Choroid plexus epithelial cell (primary cell): ENCODE measurements at regions not wholly inside any gene's neighbourhood (a gene's known extent, or its start where the extent isn't known, plus 50 kb on each side); places are given as distances from the start of the nearest gene placed in this dataset.

Experiments
- DNase-seq: peaks from one replicate; pipeline ENCODE4 v3.0.0-alpha.2; 2010; ENCODE audit warnings: low read depth
- H3K4me3 ChIP-seq: 2 replicates; pipeline ENCODE4 v1.5.1; 2011; ENCODE audit warnings: low read depth, mild to moderate bottlenecking, control low read depth, low read length, moderate library complexity
- CTCF ChIP-seq: conservative IDR thresholded peaks from 2 replicates; pipeline ENCODE4 v1.5.1; 2011; ENCODE audit warnings: low read depth, mild to moderate bottlenecking, control low read depth, inconsistent platforms, low read length, moderate library complexity

- DNase-seq, result no peak
- no peak overlapping the region for H3K4me3 ChIP-seq
- no peak for TF ChIP-seq CTCF
Measured at GRCh38 chr2:8335801-8336200, 346.1 kb upstream of the ID2 start.

- no peak overlapping the region for H3K4me3 ChIP-seq
- DNase-seq, result no peak
- TF ChIP-seq CTCF, result no peak
Measured at GRCh38 chr2:8337321-8337720, 344.5 kb upstream of the ID2 start.

DNA sequence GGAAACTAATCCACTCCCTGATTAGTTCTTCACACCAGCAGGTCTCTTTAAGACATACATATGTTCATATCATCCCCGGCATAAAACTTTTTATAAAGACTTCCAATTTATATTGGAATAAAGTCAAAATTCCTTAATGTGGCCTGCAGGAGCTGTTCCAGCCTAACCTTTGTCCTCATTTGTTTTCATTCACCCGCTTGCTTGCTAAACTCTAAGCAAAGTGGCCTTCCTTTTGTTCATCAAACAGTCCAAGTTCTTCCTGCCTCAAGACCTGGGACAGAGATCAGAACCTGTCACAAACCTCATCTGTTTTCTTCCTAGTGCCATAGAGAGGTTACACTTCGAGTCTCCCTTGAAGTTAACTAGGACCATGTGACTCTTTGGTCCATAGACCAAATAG is 339.4 kb upstream of the ID2 start:
- H3K4me3 ChIP-seq, result no peak overlapping the region
- no peak for DNase-seq
- TF ChIP-seq CTCF, result no peak

DNA sequence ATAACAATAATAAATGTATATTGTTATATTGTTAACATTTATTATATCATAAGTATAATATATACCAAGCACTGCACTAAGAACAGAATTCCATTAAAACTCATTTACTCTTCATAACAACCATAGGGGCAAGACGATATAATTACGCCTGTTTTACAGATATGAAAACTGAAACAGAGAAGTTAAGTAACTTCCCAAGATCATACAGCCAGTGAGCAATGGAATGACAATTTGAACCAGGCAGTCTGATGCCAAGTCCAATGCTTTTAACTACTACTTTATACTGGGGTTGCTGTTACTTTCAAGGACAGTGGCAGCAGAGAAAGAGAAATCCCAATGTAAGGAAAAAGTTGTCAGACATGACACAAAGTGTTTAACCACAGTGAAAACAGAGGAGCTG is 338.8 kb upstream of the ID2 start:
- no peak for TF ChIP-seq CTCF
- H3K4me3 ChIP-seq, result no peak overlapping the region
- no peak for DNase-seq

DNA sequence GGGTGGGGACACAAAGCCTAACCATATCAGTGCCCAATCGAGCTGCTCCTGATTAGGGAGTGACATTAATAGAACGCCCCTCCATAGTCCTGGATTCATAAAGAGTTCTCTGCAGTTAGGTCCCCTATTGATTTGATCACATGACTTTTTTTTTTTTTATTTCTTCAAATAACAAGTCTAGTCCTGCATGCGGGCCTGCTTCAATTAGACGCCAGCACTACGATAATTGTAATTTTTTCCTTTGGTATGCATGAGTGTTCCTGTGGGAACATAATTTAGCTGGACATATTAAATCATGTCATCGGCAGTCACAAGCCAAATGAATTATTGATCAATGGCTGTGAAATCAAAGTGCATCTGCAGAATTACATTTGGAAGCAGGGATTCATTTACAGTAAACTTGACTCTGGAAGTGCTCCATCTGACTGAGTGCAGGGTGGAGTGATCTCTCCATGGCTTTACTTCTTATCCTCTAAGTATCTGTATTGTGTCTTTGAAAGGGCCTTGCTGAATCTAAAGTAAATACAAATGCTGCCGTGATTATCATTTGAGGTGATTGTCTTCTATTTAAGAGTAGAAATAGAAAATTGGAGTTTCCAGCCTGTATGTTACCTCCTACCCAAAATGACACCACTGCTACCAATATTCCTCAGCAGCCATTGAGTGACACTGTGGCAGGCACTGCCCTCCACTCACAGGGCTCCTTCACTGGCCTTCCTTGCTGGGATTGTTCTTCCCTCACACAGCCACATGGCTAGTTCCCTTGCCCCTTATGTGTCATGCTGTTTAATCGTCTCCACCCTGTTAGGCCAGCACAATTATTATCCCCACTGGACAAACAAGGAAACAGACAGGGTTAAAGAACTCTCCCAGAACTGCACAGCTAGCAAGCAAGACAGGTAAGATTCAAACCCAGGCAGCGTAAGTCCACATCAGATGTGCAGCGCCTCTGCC is 337.4 kb upstream of the ID2 start:
- no peak for DNase-seq
- TF ChIP-seq CTCF, result no peak
- no peak overlapping the region for H3K4me3 ChIP-seq

DNA sequence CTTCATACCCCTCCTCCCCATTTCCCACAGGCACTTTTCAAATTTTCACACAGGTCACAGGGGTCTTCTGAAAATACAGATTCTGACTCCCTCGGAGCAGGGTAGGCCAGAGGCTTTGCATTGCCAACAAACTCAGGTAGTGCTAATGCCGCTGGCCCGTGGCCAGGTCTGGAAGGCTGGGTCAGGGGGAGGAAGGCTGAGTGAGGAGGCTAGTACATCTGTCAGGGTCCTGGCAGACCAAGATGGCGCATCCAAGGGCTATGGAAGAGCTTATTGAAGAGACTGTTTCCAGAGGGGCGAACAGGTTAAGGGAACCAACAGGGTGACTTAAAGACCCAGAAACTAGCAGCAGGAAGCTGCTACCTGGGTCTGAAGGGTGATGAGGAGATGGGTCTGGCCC is 336.7 kb upstream of the ID2 start:
- H3K4me3 ChIP-seq, result no peak overlapping the region
- no peak for DNase-seq
- no peak for TF ChIP-seq CTCF

DNA sequence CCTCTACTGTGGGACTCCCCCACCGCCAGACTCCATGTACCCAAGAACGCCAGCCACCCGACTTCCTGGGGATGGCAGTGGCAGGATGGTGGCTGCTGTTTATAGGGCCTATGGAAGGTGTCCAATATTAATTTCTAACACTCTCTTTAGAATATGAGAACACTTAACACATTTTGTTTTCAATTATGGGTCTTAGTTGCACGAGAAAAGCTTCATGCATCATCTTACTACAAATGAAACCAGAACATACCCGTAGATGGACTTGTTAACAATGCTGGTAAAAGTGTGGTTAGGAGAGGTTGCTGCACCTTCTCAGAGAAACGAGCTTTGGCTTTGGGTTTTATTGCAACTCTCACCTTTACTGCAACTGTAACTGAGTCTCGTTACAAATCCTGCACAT is 335.6 kb upstream of the ID2 start:
- no peak for DNase-seq
- TF ChIP-seq CTCF, result no peak
- no peak overlapping the region for H3K4me3 ChIP-seq
